ENCODE measurements at regions not wholly inside any gene's neighbourhood (a gene's known extent, or its start where the extent isn't known, plus 50 kb on each side); places are given as distances from the start of the nearest gene placed in this dataset.

DNA sequence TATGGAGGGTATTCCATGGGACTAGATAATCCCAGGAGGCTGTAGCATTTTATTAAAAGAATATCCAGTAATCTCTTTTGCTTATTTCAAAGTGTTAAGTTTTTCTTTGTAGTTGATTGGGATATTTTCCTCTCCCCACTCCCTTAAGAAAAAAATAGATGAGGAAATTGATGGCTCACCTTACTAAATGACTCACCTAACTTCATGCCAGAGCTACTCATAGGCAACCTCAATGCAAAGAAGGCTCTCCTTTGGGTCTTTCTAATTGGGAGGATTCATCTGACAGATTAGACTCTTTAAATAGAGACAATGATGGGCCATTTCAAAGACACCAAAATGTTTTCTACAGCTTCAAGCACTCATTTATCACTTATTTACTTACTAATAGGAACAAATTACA is 528.5 kb upstream of the BTBD3 start (continued):
- no peak for TF ChIP-seq CHD7 (IDR thresholded peaks at IDR 0.05; ENCODE audit: insufficient replicate concordance, low read length)
- TF ChIP-seq, protein P1, sequence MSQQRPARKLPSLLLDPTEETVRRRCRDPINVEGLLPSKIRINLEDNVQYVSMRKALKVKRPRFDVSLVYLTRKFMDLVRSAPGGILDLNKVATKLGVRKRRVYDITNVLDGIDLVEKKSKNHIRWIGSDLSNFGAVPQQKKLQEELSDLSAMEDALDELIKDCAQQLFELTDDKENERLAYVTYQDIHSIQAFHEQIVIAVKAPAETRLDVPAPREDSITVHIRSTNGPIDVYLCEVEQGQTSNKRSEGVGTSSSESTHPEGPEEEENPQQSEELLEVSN (IDR thresholded peaks at IDR 0.05): no peak
- TF ChIP-seq RNF2 (IDR thresholded peaks at IDR 0.05; ENCODE audit: borderline replicate concordance, low read depth, low read length, missing control alignments, poor library complexity, severe bottlenecking): no peak
- no peak for TF ChIP-seq HDAC6 (IDR thresholded peaks at IDR 0.05; ENCODE audit: low read depth, low read length)
- no peak for TF ChIP-seq SP2 (IDR thresholded peaks at IDR 0.05; ENCODE audit: low read length)
- no peak for TF ChIP-seq TAF1 (IDR thresholded peaks at IDR 0.05; ENCODE audit: low read depth, low read length)
- TF ChIP-seq TCF12 (IDR thresholded peaks at IDR 0.05; ENCODE audit: low read depth, low read length): no peak
- no peak for TF ChIP-seq BRCA1 (IDR thresholded peaks at IDR 0.05; ENCODE audit: low read depth, low read length)
- no peak for TF ChIP-seq CTBP2 (IDR thresholded peaks at IDR 0.05; ENCODE audit: borderline replicate concordance, insufficient read depth, insufficient read length, low read length)

Measured in H1 (cell line).